A673 (cell line): ENCODE measurements at regions not wholly inside any gene's neighbourhood (a gene's known extent, or its start where the extent isn't known, plus 50 kb on each side); places are given as distances from the start of the nearest gene placed in this dataset.

ENCODE experiments used
- BruUV-seq: library from RNA; stranded (reverse); fragments of 400-500 nt; replicated peaks from 2 replicates; lab custom pipeline; 2021; lab: Mats Ljungman, UMichigan
- CTCF ChIA-PET: fragments of 300-600 bp; sonication (Branson Sonifier 250); formaldehyde crosslinking; loops from one replicate; lab custom pipeline; 2022; ENCODE audit warnings: antibody characterized with exemption; lab: Charles Lee
- POLR2A ChIA-PET: fragments of 300-600 bp; sonication (Branson Sonifier 250); formaldehyde crosslinking; loops from one replicate; lab custom pipeline; 2022; ENCODE audit warnings: antibody characterized with exemption; ENCODE audit not compliant: low non-redundant PET; lab: Charles Lee
- DNase-seq: peaks from one replicate; pipeline ENCODE4 v3.0.0-alpha.2; 2015; ENCODE audit warnings: low spot score
- H3K27ac ChIP-seq: fragments of 200-600 bp; sonication (generic); 2 replicates; pipeline ENCODE4 v1.5.1; 2016; ENCODE audit warnings: mixed run types, low read depth, mild to moderate bottlenecking, mixed read lengths, antibody characterized with exemption, low read length; ENCODE audit not compliant: poor library complexity, severe bottlenecking
- H3K27me3 ChIP-seq: fragments of 200-600 bp; sonication (generic); replicated peaks from 2 replicates; pipeline ENCODE4 v1.6.1; 2017; ENCODE audit warnings: mixed run types, low read depth, mild to moderate bottlenecking, mixed read lengths, antibody characterized with exemption, low read length; ENCODE audit not compliant: insufficient read depth, poor library complexity
- H3K36me3 ChIP-seq: fragments of 200-600 bp; sonication (generic); 2 replicates; pipeline ENCODE4 v1.6.1; 2016; ENCODE audit warnings: mixed run types, mild to moderate bottlenecking, mixed read lengths, antibody characterized with exemption, low read length; ENCODE audit not compliant: insufficient read depth, poor library complexity, severe bottlenecking
- H3K4me1 ChIP-seq: fragments of 200-600 bp; sonication (generic); 2 replicates; pipeline ENCODE4 v1.6.1; 2017; ENCODE audit warnings: mixed run types, mild to moderate bottlenecking, mixed read lengths, antibody characterized with exemption, low read length; ENCODE audit not compliant: insufficient read depth, poor library complexity, severe bottlenecking
- H3K4me3 ChIP-seq: fragments of 200-600 bp; sonication (generic); 2 replicates; pipeline ENCODE4 v1.5.1; 2016; ENCODE audit warnings: low read depth, mixed run types, mild to moderate bottlenecking, mixed read lengths, low read length; ENCODE audit not compliant: poor library complexity, severe bottlenecking
- H3K9me3 ChIP-seq: fragments of 200-600 bp; sonication (generic); 2 replicates; pipeline ENCODE4 v1.6.1; 2016; ENCODE audit warnings: mixed run types, low read depth, mild to moderate bottlenecking, mixed read lengths, antibody characterized with exemption, low read length; ENCODE audit not compliant: poor library complexity, severe bottlenecking
- CTCF ChIP-seq: fragments of 300-800, 200-600 bp; sonication (generic); conservative IDR thresholded peaks from 2 replicates; pipeline ENCODE4 v1.5.1; 2017; ENCODE audit warnings: low read depth, mild to moderate bottlenecking, antibody characterized with exemption, low read length, moderate library complexity, mixed read lengths
- EZH2 ChIP-seq: fragments of 200-600 bp; sonication (generic); IDR thresholded peaks from 2 replicates; pipeline ENCODE4 v1.6.1; 2017; ENCODE audit warnings: borderline replicate concordance, low read depth, mild to moderate bottlenecking, mixed read lengths, antibody characterized with exemption, low read length; ENCODE audit not compliant: poor library complexity, severe bottlenecking
- intact Hi-C: fragments of 100-400 bp; cut with micrococcal nuclease; formaldehyde crosslinking; loops from one replicate; pipeline ENCODE4 v1.10.0; 2022; ENCODE audit not compliant: unreplicated experiment

GRCh38 chr22:48921411-48921903 is 906.2 kb downstream of the BRD1 start:
- no peak for DNase-seq
- CTCF ChIA-PET, result no interaction called here
- H3K4me3 ChIP-seq, result no peak overlapping the region
- POLR2A ChIA-PET, result no interaction called here
- no peaks in the 10 kb centered on the region for H3K9me3 ChIP-seq
- no TSS peak for BruUV-seq
- no peak overlapping the region for H3K27ac ChIP-seq
- H3K27me3 ChIP-seq, result no peaks in the 10 kb centered on the region
- no peaks in the 10 kb centered on the region for H3K36me3 ChIP-seq
- intact Hi-C loops, result no loop called here
- no peaks in the 10 kb centered on the region for H3K4me1 ChIP-seq
- TF ChIP-seq CTCF (no peak), EZH2 (no peak)

- no peak overlapping the region for H3K27ac ChIP-seq
- TF ChIP-seq CTCF (no peak), EZH2 (no peak)
- intact Hi-C loops, result no loop called here
- DNase-seq, result no peak
- no peak overlapping the region for H3K4me3 ChIP-seq
- no peaks in the 10 kb centered on the region for H3K4me1 ChIP-seq
- POLR2A ChIA-PET, result no interaction called here
- CTCF ChIA-PET, result no interaction called here
- no TSS peak for BruUV-seq
- H3K27me3 ChIP-seq, result no peaks in the 10 kb centered on the region
- no peaks in the 10 kb centered on the region for H3K9me3 ChIP-seq
- H3K36me3 ChIP-seq, result no peaks in the 10 kb centered on the region
Measured at GRCh38 chr22:48920776-48921241, 906.9 kb downstream of the BRD1 start.

- Histone ChIP-seq H3K27me3 (no peaks in the 10 kb centered on the region), H3K9me3 (no peaks in the 10 kb centered on the region), H3K27ac (no peak overlapping the region), H3K4me3 (no peak overlapping the region), H3K4me1 (no peaks in the 10 kb centered on the region), H3K36me3 (no peaks in the 10 kb centered on the region)
- TF ChIP-seq CTCF (no peak), EZH2 (no peak)
- ChIA-PET CTCF (no interaction called here), POLR2A (no interaction called here)
- no peak for DNase-seq
- BruUV-seq, result no TSS peak
- intact Hi-C loops, result no loop called here
Measured at GRCh38 chr22:48919851-48920589, 907.7 kb downstream of the BRD1 start.
